ENCODE measurements at regions not wholly inside any gene's neighbourhood (a gene's known extent, or its start where the extent isn't known, plus 50 kb on each side); places are given as distances from the start of the nearest gene placed in this dataset.

DNA sequence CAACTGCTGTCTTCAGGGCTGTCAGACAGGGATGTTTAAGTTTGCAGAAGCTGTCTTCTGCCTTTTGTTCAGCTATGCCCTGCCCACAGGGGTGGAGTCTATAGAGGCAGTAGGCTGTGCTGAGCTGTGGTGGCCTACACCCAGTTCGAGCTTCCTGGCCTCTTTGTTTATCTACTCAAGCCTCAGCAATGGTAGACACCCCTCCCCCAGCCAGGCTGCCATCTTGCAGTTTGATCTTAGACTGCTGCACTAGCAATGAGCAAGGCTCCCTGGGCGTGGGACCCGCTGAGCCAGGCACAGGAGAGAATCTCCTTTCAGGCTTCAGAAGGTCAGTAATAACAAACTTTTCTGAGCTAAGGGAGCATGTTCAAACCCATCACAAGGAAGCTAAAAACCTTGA, 545.3 kb downstream of the TLE4 start (continued):
- TF ChIP-seq MYNN (IDR thresholded peaks at IDR 0.05) (no peak), MYNN (CRISPR knock-in tag; IDR thresholded peaks at IDR 0.05) (no peak), CC2D1A (IDR thresholded peaks at IDR 0.05) (no peak)

DNA sequence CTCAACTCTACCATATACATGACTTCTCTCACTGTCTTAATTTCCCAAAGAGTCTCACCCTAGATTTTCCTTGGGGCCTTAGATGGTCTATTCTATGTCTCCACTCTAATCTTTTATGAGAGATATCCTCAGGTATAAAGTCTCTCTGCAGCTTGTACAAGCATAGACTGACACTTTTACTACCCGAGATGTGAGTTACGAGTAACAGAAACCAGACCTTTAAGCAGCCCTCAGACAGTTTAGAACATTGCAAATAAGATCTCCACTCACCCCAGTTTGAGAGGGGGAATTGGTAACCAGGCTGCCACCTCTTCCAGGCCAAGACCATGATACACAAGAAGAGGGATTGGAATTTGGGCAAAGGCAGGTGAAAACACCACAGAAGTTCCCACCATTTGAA, 542.5 kb downstream of the TLE4 start:
- H3K9me3 ChIP-seq (replicated peaks; ENCODE audit: control insufficient read depth, insufficient read depth, low read depth, low read length): no peaks in the 10 kb centered on the region
- BruUV-seq (replicated peaks): no TSS peak
- no peak for DNase-seq (ENCODE audit: extremely low read depth in 1 of 4, low spot score in 3 of 4)
- no peaks in the 10 kb centered on the region for H3K36me3 ChIP-seq (ENCODE audit: control insufficient read depth, insufficient read depth, low read length)
- H3K27ac ChIP-seq (ENCODE audit: extremely low read depth, low read depth, low read length): no peak overlapping the region
- no peaks in the 10 kb centered on the region for H3K4me1 ChIP-seq (replicated peaks in 1 of 2; ENCODE audit: control insufficient read depth in 2 of 2, insufficient read depth in 2 of 2, low read length in 2 of 2)
- 0% methylated on average over 2 of the region's 2 CpGs for WGBS (ENCODE audit: insufficient coverage, low coverage, missing lambda C conversion rate)
- H3K4me2 ChIP-seq (ENCODE audit: insufficient read depth, low read length): no peak overlapping the region
- ATAC-seq: no peak
- intact Hi-C loops (cut with micrococcal nuclease) (no loop called here), in situ Hi-C loops (cut with MboI) (no loop called here)
- FAIRE-seq: no peak
- H3K9ac ChIP-seq (ENCODE audit: insufficient read depth in 1 of 2, low read depth in 2 of 2, low read length in 2 of 2): no peak overlapping the region
- ChIA-PET POLR2A (no interaction called here), CTCF (ENCODE audit: low intra/inter-chr PET ratio) (no interaction called here)
- no peaks in the 10 kb centered on the region for H3K27me3 ChIP-seq (ENCODE audit: control insufficient read depth in 2 of 2, insufficient read depth in 2 of 2, low read length in 2 of 2)
- TF ChIP-seq POLR3G (IDR thresholded peaks at IDR 0.05; ENCODE audit: extremely low read depth, insufficient read length, insufficient replicate concordance) (no peak), MAFK (IDR thresholded peaks at IDR 0.05; ENCODE audit: low read length) (no peak), FOXP1 (CRISPR knock-in tag; IDR thresholded peaks at IDR 0.05) (no peak), PURB (CRISPR knock-in tag; IDR thresholded peaks at IDR 0.05; ENCODE audit: low read depth) (no peak), NR2C2 (CRISPR knock-in tag; IDR thresholded peaks at IDR 0.05) (no peak), NR2C2 (tag; IDR thresholded peaks at IDR 0.05) (no peak)
- TF ChIP-seq, protein P1, sequence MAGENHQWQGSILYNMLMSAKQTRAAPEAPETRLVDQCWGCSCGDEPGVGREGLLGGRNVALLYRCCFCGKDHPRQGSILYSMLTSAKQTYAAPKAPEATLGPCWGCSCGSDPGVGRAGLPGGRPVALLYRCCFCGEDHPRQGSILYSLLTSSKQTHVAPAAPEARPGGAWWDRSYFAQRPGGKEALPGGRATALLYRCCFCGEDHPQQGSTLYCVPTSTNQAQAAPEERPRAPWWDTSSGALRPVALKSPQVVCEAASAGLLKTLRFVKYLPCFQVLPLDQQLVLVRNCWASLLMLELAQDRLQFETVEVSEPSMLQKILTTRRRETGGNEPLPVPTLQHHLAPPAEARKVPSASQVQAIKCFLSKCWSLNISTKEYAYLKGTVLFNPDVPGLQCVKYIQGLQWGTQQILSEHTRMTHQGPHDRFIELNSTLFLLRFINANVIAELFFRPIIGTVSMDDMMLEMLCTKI (IDR thresholded peaks at IDR 0.05; ENCODE audit: partially characterized antibody): no peak
- TF ChIP-seq, protein P2, sequence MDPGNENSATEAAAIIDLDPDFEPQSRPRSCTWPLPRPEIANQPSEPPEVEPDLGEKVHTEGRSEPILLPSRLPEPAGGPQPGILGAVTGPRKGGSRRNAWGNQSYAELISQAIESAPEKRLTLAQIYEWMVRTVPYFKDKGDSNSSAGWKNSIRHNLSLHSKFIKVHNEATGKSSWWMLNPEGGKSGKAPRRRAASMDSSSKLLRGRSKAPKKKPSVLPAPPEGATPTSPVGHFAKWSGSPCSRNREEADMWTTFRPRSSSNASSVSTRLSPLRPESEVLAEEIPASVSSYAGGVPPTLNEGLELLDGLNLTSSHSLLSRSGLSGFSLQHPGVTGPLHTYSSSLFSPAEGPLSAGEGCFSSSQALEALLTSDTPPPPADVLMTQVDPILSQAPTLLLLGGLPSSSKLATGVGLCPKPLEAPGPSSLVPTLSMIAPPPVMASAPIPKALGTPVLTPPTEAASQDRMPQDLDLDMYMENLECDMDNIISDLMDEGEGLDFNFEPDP (CRISPR knock-in tag; IDR thresholded peaks at IDR 0.05): no peak
- no peaks in the 10 kb centered on the region for H4K20me1 ChIP-seq (replicated peaks; ENCODE audit: control insufficient read depth, insufficient read depth, low read length)
- H3K79me2 ChIP-seq (ENCODE audit: control insufficient read depth, insufficient read depth, low read length): no peaks in the 10 kb centered on the region
- no peak overlapping the region for H3K4me3 ChIP-seq
- no peak overlapping the region for H2AFZ ChIP-seq (ENCODE audit: low read depth, low read length)
- H3K9me1 ChIP-seq (ENCODE audit: control insufficient read depth, insufficient read depth, low read length): no peaks in the 10 kb centered on the region
